ENCODE measurements at regions not wholly inside any gene's neighbourhood (a gene's known extent, or its start where the extent isn't known, plus 50 kb on each side); places are given as distances from the start of the nearest gene placed in this dataset.
A peak's percentile ranks its signal among the peaks of the same experiment; 100 is the strongest.

DNA sequence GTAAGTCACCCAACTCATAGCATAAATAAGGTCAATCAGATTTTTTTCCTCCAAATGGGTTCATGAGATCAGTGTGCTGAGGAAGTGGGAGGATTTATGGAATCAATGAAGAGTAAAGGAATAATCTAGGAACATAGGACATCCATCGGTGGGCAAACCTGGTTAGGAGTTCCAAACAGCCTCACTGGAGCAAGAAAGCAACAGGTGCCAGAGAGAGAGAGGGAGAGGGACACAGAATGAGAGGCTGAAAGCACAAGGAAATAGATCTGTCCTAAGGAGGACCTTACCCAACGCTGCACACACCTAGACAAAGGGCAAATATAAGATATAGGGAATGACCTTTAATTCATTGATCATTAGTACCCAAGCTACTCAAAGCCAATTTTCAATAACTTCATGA is 119.5 kb upstream of the ANKRD1 start:
- DNase-seq: no peak

DNA sequence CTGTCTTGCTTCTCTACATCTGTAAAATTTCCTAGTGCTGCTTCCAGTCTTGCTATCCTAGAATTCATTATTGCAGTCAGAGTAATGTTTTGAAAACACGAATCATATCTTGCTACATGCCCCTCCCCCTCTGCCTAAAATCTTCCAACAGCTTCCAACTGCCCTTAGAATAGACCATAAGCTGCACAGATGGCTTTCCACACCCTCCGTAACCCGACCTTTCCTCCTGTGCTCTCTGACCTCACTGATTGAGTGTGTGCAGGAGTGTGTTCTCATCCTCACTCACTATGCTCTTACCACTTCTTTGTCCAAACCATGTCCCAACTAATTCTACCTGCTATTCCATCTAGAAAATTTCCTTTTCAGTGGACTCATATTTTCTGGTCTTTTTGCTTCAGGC is 121.2 kb upstream of the ANKRD1 start:
- no peak for DNase-seq

DNA sequence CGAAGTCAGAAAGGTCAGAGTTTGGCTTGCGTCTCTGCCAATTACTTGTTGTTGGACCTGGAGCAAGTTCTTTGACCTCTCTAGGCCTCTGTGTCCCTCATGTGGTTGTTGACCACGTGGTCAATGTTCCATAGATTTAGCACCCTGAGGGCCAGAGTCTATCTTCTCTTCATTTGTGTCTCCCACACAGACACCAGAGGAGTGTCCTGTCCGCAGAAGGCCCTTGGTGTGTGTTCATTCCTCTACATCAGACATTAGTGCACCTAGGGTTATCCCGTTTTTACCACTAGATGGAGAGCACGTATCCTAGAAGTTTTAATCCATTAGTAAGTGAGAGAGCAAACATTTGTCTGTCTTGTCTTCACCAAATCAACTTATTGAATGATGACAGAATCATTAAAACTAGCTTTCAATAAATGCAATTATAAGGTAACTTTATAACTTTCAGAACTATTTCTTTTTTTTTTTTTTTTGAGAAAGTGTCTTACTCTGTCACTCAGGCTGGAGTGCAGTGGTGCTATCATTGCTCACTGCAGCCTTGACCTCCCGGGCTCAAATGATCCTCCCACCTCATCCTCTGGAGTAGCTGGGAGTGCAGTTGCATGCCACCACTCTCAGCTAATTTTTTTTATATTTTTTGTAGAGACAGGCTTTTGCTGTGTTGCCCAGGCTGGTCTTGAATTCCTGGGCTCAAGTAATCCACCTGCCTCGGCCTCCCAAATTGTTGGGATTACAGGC is 122.5 kb upstream of the ANKRD1 start:
- DNase-seq: peak; percentile 2

DNA sequence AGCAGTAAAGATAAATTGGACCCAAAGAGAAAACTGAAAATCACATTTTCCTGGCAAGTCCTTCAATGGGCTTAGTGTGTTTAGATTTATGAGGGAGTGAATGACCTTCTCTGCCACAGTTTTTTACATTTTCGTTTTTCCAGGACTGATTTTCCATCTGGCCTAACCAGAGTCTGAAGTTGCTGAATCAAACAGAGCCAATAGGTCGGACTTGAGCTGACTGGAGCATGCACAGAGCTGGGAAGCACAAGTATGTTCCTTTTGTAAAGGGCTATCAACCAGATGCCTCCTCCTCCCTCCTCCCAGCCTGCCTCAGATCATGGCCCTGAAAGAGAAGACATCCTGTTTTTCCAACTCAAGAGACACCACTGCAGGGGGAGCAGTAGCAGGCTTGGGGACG is 126.0 kb upstream of the ANKRD1 start:
- no peak for DNase-seq

- no peak for DNase-seq
Measured at GRCh38 chr10:91048380-91048779, 127.5 kb upstream of the ANKRD1 start.

- DNase-seq: no peak
Measured at GRCh38 chr10:91049296-91049987, 128.6 kb upstream of the ANKRD1 start.

- no peak for DNase-seq
Measured at GRCh38 chr10:91049988-91050360, 129.1 kb upstream of the ANKRD1 start.

DNA sequence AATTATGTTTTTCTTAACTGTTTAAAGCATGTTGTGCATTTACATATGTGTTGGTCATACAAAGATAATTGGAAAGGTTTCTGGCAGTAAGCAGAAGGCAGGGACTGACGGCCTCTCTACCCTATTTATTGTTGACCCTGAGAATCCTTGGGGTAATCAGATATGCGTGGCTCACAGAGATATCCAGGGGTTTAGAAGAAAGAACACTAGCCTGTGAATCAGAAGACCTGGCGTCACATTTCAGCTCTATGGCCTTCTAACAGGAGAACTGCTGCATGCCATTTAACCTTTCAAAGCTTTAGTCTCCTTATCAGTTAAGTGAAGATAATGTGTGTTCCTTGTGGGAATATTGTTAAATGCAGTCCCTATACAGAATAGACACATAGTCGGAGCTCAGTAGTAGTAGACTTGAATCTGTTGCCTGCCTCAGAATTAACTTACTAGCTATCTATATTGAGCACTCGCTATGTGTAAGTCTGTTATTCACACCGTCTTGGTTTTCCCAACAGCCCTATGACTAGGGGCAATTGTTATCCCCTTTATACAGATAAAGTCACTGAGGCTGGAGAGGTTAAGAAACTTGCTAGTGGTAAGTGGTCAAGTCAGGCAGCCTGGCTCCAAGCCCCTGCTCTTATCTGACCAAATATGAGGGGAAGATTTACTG is 129.6 kb upstream of the ANKRD1 start:
- DNase-seq: no peak

- DNase-seq: no peak
Measured at GRCh38 chr10:91051829-91052228, 130.9 kb upstream of the ANKRD1 start.

- no peak for DNase-seq
Measured at GRCh38 chr10:91054325-91054724, 133.4 kb upstream of the ANKRD1 start.

GRCh38 chr10:91061187-91061586 is 140.3 kb upstream of the ANKRD1 start:
- no peak for DNase-seq

- DNase-seq: no peak
Measured at GRCh38 chr10:91061608-91062007, 140.7 kb upstream of the ANKRD1 start.

GRCh38 chr10:91062091-91062490 is 141.2 kb upstream of the ANKRD1 start:
- no peak for DNase-seq

GRCh38 chr10:91071786-91072185 is 148.7 kb upstream of the PCGF5 start:
- no peak for DNase-seq

DNA sequence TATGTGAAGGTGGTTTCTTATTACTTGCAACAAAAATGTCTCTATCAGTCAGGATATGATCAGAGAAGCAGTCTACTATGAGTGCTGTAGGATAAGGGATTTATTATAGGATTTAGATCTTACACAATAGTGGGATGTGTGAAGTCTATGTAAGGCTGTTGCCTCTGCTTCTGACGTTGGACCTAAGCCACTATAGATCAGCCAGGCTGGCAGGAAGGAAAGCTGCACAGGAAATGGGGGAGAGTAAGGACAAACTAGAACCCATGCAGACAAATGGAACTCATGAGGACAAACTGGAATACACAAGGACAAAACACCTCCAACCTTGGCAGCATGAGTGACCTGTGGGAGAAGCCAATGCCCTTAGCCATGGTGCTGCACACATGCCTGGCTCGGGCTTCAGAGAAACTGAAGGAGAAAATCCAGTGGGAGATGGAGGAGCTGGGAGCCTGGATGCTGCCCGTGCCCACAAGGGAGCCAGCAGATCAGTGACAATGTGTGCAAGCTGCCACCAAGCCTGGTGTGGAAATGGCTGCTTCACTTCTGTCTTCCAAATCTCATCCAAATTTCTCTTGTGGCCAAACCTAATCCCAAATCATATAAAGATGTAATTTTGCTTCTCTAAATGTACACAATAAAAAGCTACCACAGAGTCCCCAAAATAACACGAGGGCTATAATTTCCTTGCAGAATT is 147.0 kb upstream of the PCGF5 start:
- no peak for DNase-seq

DNA sequence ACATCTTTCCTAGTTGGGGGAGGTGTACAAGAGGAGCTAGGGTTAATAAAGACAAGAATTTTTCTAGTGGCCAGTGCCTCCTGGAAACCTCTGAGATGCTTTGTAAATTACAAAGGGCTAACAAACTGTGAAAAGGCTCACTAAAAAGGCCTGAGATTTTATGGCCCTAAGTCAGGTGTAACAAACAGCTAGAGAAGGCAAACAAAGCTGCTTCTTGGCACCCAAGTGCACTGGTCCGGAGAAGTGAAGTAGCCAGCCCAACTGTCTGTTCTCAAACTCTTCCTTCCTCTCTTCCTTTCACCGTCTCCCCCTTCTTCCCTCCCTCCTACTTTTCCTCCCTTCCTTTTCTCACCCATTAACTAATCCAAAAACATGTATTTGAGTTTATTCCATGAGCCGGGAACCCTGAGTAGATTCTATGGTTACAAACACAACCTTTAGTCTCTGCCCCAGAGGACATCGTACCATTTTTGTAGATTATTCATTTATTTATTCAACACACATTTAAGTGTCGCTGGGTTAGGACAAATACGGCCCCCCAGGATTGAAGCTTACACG is 143.4 kb upstream of the PCGF5 start:
- no peak for DNase-seq

DNA sequence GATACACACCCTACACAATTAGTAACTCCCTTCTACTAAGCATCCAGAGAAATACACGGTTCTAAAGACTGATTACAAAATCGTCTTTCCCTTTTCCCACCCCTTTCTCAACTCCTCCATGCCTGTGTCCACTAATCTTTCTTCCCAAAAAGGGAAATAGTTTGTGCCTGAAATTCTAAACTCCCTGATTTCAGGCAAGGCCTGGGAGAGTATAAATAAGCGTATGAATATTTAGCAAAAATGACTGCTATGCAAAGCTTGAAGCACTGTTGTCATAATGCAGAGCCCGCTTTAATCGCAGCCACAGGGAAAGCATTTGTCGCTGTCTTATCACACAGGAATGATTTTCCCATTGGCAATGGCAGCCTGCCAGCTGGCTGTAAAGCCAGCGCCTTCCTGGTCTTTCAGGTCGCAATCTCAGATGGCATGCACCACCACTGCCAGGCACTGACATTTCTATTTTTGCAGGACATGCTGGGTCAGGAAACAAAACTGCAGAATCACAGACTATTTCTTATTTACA is 142.9 kb upstream of the PCGF5 start:
- no peak for DNase-seq

DNA sequence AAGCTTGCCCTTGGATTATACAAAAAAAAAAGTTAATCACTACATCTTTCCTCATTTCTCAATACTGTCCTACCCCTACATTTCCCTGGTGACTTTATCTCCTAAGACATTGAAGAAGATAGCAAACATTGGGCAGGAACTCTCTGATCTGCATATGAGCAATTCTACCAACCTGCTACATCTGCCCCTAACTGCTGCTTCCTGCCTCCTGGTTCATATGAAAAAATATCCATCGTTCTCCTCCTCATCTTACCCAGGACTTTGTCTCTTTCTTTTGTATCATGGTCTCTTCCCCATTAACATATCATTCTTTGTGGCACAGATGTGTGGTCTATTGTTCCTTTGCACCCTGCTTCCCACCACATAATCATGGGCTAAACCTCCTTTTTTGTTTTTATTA is 139.7 kb upstream of the PCGF5 start:
- no peak for DNase-seq

DNA sequence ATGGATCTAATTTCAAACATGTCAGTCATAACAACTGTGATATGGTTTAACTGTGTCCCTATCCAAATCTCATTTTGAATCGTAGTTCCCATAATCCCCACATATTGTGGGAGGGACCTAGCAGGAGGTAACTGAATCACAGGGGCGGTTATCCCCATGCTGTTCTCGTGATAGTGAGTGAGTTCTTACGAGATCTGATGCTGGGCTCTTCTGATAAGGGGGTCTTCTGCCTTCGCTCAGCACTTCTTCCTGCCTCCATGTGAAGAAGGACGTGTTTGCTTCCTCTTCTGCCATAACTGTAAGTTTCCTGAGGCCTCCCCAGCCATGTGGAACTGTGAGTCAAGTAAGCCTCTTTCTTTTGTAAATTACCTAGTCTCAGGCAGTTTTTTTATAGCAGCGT is 138.0 kb upstream of the PCGF5 start:
- no peak for DNase-seq

DNA sequence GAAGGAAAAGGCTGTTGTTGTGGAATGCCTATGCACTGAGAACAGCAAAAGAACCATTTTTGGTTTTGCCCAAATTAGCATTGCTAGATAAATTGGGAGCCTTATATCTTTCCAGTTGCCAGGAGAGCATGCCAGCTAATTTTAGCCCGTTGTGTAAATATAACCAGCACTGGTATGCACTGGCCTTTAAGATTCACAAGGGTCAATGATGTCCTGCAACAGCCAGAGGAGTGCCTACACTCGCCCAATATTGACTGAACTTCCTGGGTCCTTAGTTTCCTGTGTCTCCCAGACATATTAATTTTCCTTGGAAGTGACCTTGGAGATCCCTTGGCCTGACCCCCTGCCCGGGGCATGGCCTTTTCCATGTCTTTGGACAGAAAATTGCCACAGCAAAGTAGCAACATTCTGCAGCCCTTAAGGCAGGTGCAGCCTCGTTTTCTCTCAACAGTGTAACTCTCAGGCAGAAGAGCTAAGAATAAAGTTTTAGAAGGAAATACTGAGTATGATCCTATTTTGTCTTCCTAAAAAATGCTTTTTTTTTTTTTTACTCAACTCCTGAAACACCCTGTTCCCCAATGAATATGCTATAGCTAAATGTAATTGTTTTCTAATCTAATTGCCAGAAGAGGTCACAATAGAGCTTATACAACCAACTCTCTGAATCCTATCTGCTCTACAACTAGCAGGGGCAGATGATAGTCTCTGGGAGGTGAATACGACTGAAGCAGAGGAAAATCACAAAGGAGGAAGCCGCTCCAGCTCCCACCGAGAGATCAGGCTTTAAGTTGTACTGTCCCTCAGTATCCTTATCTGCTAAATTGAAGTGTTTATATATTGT is 131.9 kb upstream of the PCGF5 start:
- peak; percentile 32 for DNase-seq

- DNase-seq: no peak
Measured at GRCh38 chr10:91090761-91091529, 129.5 kb upstream of the PCGF5 start.

Data from CD4-positive, alpha-beta T cell treated with Interleukin-12 subunit alpha and Interleukin-12 subunit beta, for 1 hour (primary cell).